HepG2 (cell line): ENCODE measurements at regions not wholly inside any gene's neighbourhood (a gene's known extent, or its start where the extent isn't known, plus 50 kb on each side); places are given as distances from the start of the nearest gene placed in this dataset.

ENCODE experiments used
- BRCA1 ChIP-seq: sonication (generic); formaldehyde crosslinking; IDR thresholded peaks from 2 replicates; pipeline ENCODE4 v1.4.0; 2020; ENCODE audit warnings: missing genetic modification reagents
- CERS6 ChIP-seq: sonication (generic); formaldehyde crosslinking; IDR thresholded peaks from 2 replicates; pipeline ENCODE4 v1.5.0; 2020; ENCODE audit warnings: missing genetic modification reagents
- ESRRA ChIP-seq: sonication (generic); formaldehyde crosslinking; IDR thresholded peaks from 2 replicates; pipeline ENCODE4 v1.5.1; 2020; ENCODE audit warnings: mild to moderate bottlenecking, low read depth, missing genetic modification reagents
- FOXP4 ChIP-seq: sonication (generic); formaldehyde crosslinking; IDR thresholded peaks from 2 replicates; pipeline ENCODE4 v1.4.0; 2020; ENCODE audit warnings: missing genetic modification reagents
- HOXD1 ChIP-seq: sonication (generic); formaldehyde crosslinking; IDR thresholded peaks from 2 replicates; pipeline ENCODE4 v1.5.0; 2020; ENCODE audit warnings: missing genetic modification reagents
- KAT2B ChIP-seq: fragments of 150-350 bp; IDR thresholded peaks from 2 replicates; pipeline ENCODE4 v1.6.1; 2014; ENCODE audit warnings: low read depth, low read length, borderline replicate concordance
- KAT7 ChIP-seq: IDR thresholded peaks from 2 replicates; pipeline ENCODE4 v1.6.1; 2018; ENCODE audit warnings: borderline replicate concordance, missing compliant biosample characterization
- KLF6 ChIP-seq: IDR thresholded peaks from 2 replicates; pipeline ENCODE4 v1.8.0; 2016; ENCODE audit warnings: missing biosample characterization, missing genetic modification reagents
- MZF1 ChIP-seq: sonication (generic); formaldehyde crosslinking; IDR thresholded peaks from 2 replicates; pipeline ENCODE4 v1.8.1; 2023; ENCODE audit warnings: mild to moderate bottlenecking, missing genetic modification reagents, borderline replicate concordance
- NFAT5 ChIP-seq: sonication (generic); formaldehyde crosslinking; IDR thresholded peaks from 2 replicates; pipeline ENCODE4 v1.4.0; 2020; ENCODE audit warnings: missing genetic modification reagents
- SAP130 ChIP-seq: IDR thresholded peaks from 2 replicates; pipeline ENCODE4 v1.6.1; 2016; ENCODE audit warnings: low read depth
- SMARCC2 ChIP-seq: fragments of 450-650 bp; IDR thresholded peaks from 2 replicates; pipeline ENCODE4 v1.6.1; 2017; ENCODE audit warnings: antibody characterized with exemption, mild to moderate bottlenecking
- SPEN ChIP-seq: sonication (generic); formaldehyde crosslinking; IDR thresholded peaks from 2 replicates; pipeline ENCODE4 v1.5.1; 2020; ENCODE audit warnings: low read depth, mild to moderate bottlenecking, missing genetic modification reagents
- SYNCRIP ChIP-seq: fragments of 200-400 bp; formaldehyde crosslinking; IDR thresholded peaks from 2 replicates; pipeline ENCODE4 v1.6.1; 2018; ENCODE audit warnings: mild to moderate bottlenecking, low read depth, low read length; ENCODE audit not compliant: insufficient read depth
- ZBTB21 ChIP-seq: sonication (generic); formaldehyde crosslinking; IDR thresholded peaks from 2 replicates; pipeline ENCODE4 v1.4.0; 2020; ENCODE audit warnings: missing genetic modification reagents
- ZMYM3 ChIP-seq: sonication (generic); formaldehyde crosslinking; IDR thresholded peaks from 2 replicates; pipeline ENCODE4 v1.5.1; 2020; ENCODE audit warnings: mild to moderate bottlenecking, missing genetic modification reagents
- ZNF530 ChIP-seq: sonication (generic); formaldehyde crosslinking; IDR thresholded peaks from 2 replicates; pipeline ENCODE4 v1.5.0; 2020; ENCODE audit warnings: low read depth, mild to moderate bottlenecking, missing genetic modification reagents
- ZNF546 ChIP-seq: sonication (generic); formaldehyde crosslinking; conservative IDR thresholded peaks from 2 replicates; pipeline ENCODE4 v1.8.1; 2023; ENCODE audit warnings: mild to moderate bottlenecking, missing genetic modification reagents
- ZNF549 ChIP-seq: sonication (generic); formaldehyde crosslinking; IDR thresholded peaks from 2 replicates; pipeline ENCODE4 v1.5.0; 2020; ENCODE audit warnings: missing genetic modification reagents
- ZNF589 ChIP-seq: sonication (generic); formaldehyde crosslinking; conservative IDR thresholded peaks from 2 replicates; pipeline ENCODE4 v1.8.0; 2022; ENCODE audit warnings: mild to moderate bottlenecking, moderate library complexity, missing genetic modification reagents
- TF ChIP-seq, protein P1 (sequence below): IDR thresholded peaks from 2 replicates; pipeline ENCODE4 v1.6.1; 2016; ENCODE audit warnings: control low read depth

GRCh38 chr6:7042654-7043545 is 64.9 kb upstream of the RREB1 start (continued):
- peak; percentile 81; the same call in 1 of the 2 replicates for TF ChIP-seq ZMYM3 (CRISPR knock-in tag)
- TF ChIP-seq ZNF589 (CRISPR knock-in tag) = peak; percentile 26; the same call in 1 of the 2 replicates
- TF ChIP-seq NFAT5 = 0 out of 2 replicates have a peak, but pooled peaks have one; percentile 22
- TF ChIP-seq KAT7 = no peak; the same call in 1 of the 2 replicates
- peak; percentile 77 for TF ChIP-seq ZBTB21 (CRISPR knock-in tag)
- no peak for TF ChIP-seq ZNF530 (CRISPR knock-in tag)
- TF ChIP-seq, protein P1, sequence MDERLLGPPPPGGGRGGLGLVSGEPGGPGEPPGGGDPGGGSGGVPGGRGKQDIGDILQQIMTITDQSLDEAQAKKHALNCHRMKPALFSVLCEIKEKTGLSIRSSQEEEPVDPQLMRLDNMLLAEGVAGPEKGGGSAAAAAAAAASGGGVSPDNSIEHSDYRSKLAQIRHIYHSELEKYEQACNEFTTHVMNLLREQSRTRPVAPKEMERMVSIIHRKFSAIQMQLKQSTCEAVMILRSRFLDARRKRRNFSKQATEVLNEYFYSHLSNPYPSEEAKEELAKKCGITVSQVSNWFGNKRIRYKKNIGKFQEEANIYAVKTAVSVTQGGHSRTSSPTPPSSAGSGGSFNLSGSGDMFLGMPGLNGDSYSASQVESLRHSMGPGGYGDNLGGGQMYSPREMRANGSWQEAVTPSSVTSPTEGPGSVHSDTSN (CRISPR knock-in tag) = no peak
- TF ChIP-seq KAT2B = no peak
- peak; percentile 79; the same call in 1 of the 2 replicates for TF ChIP-seq BRCA1 (CRISPR knock-in tag)
- TF ChIP-seq CERS6 (CRISPR knock-in tag) = no peak
- no peak for TF ChIP-seq KLF6 (CRISPR knock-in tag)
- peak; percentile 85 for TF ChIP-seq SAP130 (CRISPR knock-in tag)
- no peak for TF ChIP-seq SYNCRIP
- peak; percentile 68; the same call in 1 of the 2 replicates for TF ChIP-seq HOXD1
- TF ChIP-seq SMARCC2 = no peak
- TF ChIP-seq MZF1 = no peak
- peak; percentile 70 for TF ChIP-seq FOXP4 (CRISPR knock-in tag)
- peak; percentile 92 for TF ChIP-seq ESRRA (CRISPR knock-in tag)
- peak; percentile 86 for TF ChIP-seq SPEN
- no peak for TF ChIP-seq ZNF546
- TF ChIP-seq ZNF549 = peak; percentile 76; the same call in 1 of the 2 replicates
